Left lung (tissue), 4 donors: ENCODE measurements at regions not wholly inside any gene's neighbourhood (a gene's known extent, or its start where the extent isn't known, plus 50 kb on each side); places are given as distances from the start of the nearest gene placed in this dataset.

Source experiments
- ATAC-seq: fragments of 200-7000 bp; cut with Tn5 transposase; one replicate; pipeline ENCODE4 v1.9.1; 2020; ENCODE audit warnings: moderate library complexity
- DNase-seq, 4 donors: peaks; one replicate each; pipeline ENCODE4 v3.0.0-alpha.2; 2013 to 2020
- H3K27ac ChIP-seq, 2 donors: fragments of 200-600 bp; sonication (generic) in 1 of 2; one replicate each; pipeline versions ENCODE4 v1.5.0 to v1.8.0; 2020 to 2021
- H3K27me3 ChIP-seq, 2 donors: fragments of 200-600 bp; sonication (generic) in 1 of 2; one replicate each; pipeline versions ENCODE4 v1.5.0 to v1.8.0; 2020 to 2021
- H3K36me3 ChIP-seq, 2 donors: fragments of 200-600 bp; sonication (generic) in 1 of 2; one replicate each; pipeline versions ENCODE4 v1.5.0 to v1.8.0; 2020 to 2021
- H3K4me1 ChIP-seq, 2 donors: fragments of 200-600 bp; one replicate each; pipeline ENCODE4 v1.8.0; 2021
- H3K4me3 ChIP-seq, 2 donors: fragments of 200-600 bp; sonication (generic) in 1 of 2; one replicate each; pipeline versions ENCODE4 v1.5.0 to v1.8.0; 2020 to 2021; ENCODE audit warnings: mild to moderate bottlenecking in 1 of 2
- H3K9me3 ChIP-seq, 2 donors: fragments of 200-600 bp; sonication (generic) in 1 of 2; one replicate each; pipeline versions ENCODE4 v1.5.0 to v1.8.0; 2020 to 2021
- intact Hi-C, 2 donors: fragments of 100-400 bp; cut with DNase I; formaldehyde crosslinking; loops; one replicate each; pipeline versions ENCODE4 v1.11.2 to v1.14.2; 2022
- TF ChIP-seq, protein P1 (sequence below), 2 donors: fragments of 200-600 bp; sonication (generic) in 1 of 2; IDR thresholded peaks; one replicate each; pipeline versions ENCODE4 v1.5.0 to v1.8.0; 2021; ENCODE audit warnings: antibody characterized with exemption in 2 of 2
- donor health status: DM: no; HTN: yes; CAD: no.
- donor health status: DM: no; HTN: no; CAD: no.

DNA sequence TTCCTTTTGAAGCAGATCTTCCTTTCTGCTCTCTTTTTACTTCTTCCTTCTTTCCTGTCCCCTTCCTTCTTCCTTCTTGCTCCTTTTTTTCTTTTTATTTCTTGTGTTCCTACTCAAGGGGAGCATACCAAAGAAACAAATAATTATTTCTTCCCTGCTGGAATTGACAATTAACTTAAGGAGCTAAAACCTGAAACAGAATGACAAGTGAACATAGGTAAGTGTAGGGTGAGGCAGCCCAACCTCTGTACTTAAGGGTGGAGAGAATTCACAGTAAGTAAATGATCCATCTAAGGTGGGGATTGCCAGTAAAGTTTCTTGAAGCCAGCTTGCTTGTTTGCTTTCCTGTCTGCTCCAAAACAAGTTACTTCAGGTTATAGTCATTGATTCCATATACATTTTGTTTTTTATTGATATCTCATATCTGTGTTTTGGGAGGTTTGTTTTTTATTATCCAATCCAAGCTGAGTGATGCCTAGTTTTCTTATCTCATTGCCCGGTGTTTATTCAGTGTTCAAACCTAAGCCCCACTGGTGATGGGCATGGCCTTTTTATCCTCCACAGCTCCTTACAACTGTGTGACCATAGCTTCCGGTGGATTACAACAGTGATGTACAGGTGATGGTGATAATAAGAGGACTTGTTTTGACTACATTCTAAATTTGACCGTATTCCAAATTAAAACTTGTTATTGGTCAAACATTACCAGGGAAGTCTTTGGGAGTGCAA, 133.2 kb upstream of the IVNS1ABP start:
- H3K9me3 ChIP-seq: no peaks in the 10 kb centered on the region
- intact Hi-C loops: no loop called here
- TF ChIP-seq, protein P1, sequence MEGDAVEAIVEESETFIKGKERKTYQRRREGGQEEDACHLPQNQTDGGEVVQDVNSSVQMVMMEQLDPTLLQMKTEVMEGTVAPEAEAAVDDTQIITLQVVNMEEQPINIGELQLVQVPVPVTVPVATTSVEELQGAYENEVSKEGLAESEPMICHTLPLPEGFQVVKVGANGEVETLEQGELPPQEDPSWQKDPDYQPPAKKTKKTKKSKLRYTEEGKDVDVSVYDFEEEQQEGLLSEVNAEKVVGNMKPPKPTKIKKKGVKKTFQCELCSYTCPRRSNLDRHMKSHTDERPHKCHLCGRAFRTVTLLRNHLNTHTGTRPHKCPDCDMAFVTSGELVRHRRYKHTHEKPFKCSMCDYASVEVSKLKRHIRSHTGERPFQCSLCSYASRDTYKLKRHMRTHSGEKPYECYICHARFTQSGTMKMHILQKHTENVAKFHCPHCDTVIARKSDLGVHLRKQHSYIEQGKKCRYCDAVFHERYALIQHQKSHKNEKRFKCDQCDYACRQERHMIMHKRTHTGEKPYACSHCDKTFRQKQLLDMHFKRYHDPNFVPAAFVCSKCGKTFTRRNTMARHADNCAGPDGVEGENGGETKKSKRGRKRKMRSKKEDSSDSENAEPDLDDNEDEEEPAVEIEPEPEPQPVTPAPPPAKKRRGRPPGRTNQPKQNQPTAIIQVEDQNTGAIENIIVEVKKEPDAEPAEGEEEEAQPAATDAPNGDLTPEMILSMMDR (IDR thresholded peaks at IDR 0.05): no peak
- H3K27me3 ChIP-seq: no peaks in the 10 kb centered on the region
- DNase-seq: no peak
- H3K4me3 ChIP-seq: no peak overlapping the region
- no peaks in the 10 kb centered on the region for H3K4me1 ChIP-seq
- H3K36me3 ChIP-seq: no peaks in the 10 kb centered on the region
- peak; percentile 43 for ATAC-seq
- no peak overlapping the region for H3K27ac ChIP-seq

DNA sequence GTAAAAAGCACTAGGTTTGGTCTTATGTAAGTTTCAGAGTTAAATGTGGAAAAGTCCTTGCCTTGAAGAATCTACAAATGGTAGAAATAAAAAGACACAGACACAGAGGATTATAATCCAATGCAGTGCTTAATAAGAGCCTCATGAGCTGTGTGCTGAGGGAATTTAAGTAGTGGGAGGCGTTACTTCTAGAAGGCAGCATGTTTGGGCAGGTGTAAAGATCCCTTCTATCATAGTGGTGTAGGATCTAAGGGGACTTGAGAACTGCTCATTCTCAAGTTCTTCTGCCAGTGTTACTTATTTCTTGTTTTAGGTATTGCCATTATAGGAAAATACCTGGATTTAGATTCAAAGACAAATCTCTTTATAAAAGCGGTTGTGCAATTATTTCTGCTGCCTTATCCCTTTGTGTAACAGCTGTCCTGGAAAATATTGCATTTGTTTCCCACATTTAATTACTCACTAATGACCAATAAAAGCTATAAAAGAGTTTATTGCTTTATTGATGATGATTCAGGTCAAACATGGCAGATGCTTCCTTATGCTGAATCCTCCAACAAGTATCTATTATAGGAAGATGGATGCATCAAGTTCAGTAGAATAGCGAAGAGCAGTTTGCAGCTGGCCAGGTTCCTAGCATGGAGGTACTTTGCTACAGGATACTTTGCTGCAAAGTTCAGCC, 132.5 kb upstream of the IVNS1ABP start:
- intact Hi-C loops: no loop called here
- H3K27ac ChIP-seq: no peak overlapping the region
- no peaks in the 10 kb centered on the region for H3K4me1 ChIP-seq
- no peaks in the 10 kb centered on the region for H3K27me3 ChIP-seq
- ATAC-seq: no peak
- no peaks in the 10 kb centered on the region for H3K36me3 ChIP-seq
- no peak for DNase-seq
- TF ChIP-seq, protein P1 (IDR thresholded peaks at IDR 0.05): no peak
- H3K4me3 ChIP-seq: no peak overlapping the region
- H3K9me3 ChIP-seq: no peaks in the 10 kb centered on the region

DNA sequence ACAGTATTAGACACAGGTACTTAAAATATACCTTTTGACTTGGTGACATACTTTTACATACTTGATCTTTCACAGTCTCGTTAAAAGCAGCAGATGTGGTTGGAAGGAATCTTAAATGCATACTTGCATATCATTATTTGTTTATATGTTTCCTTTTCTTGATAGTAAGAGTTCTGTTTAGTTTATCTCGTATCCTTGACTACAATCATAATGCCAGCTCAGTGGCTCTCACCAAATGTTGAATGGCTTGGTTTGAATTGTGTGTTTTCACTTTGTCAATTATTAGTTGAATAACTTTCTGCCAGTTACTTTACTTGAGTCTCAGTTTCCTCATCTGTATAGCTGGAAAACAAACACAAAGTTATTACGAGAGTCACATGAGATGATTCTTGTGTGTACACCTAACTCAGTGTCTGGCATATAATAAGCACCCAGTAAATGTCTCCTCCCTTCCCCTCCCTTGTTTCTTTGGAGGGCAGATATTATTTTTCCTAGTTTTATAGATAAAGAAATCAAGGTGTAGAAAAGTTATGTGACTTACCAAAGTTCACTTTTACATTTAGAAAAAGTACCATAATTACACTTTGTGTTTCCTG, 131.6 kb upstream of the IVNS1ABP start:
- no peak overlapping the region for H3K4me3 ChIP-seq
- H3K4me1 ChIP-seq: no peaks in the 10 kb centered on the region
- H3K27me3 ChIP-seq: no peaks in the 10 kb centered on the region
- no peak overlapping the region for H3K27ac ChIP-seq
- TF ChIP-seq, protein P1 (IDR thresholded peaks at IDR 0.05): no peak
- no peaks in the 10 kb centered on the region for H3K36me3 ChIP-seq
- no peaks in the 10 kb centered on the region for H3K9me3 ChIP-seq
- DNase-seq (no peak), ATAC-seq (peak; percentile 21)
- intact Hi-C loops: no loop called here

DNA sequence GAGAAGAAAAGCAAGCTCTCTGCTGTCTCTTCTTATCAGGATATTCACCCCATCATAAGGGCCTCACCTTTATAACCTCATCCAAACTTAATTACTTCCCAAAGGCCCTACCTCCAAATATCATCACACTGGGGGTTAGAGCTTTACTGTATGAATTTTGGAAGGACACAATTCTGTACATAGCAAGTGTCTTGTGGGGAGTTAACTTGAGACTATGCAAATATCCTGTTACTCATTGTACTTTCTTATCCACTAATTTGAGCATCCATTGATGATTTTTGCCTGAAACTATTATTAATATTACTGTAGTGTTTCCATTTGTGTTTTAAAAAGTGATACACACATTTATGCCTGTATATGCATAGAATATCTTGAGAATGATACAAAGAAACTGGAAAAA, 129.1 kb upstream of the IVNS1ABP start:
- peaks cover 2 to 5% of the 10 kb centered on the region in 2 donors for H3K4me1 ChIP-seq
- H3K27ac ChIP-seq: no peak overlapping the region
- TF ChIP-seq, protein P1 (IDR thresholded peaks at IDR 0.05): no peak
- H3K36me3 ChIP-seq: no peaks in the 10 kb centered on the region
- DNase-seq (no peak), ATAC-seq (no peak)
- intact Hi-C loops: no loop called here
- no peaks in the 10 kb centered on the region for H3K27me3 ChIP-seq
- no peaks in the 10 kb centered on the region for H3K9me3 ChIP-seq
- no peak overlapping the region for H3K4me3 ChIP-seq

DNA sequence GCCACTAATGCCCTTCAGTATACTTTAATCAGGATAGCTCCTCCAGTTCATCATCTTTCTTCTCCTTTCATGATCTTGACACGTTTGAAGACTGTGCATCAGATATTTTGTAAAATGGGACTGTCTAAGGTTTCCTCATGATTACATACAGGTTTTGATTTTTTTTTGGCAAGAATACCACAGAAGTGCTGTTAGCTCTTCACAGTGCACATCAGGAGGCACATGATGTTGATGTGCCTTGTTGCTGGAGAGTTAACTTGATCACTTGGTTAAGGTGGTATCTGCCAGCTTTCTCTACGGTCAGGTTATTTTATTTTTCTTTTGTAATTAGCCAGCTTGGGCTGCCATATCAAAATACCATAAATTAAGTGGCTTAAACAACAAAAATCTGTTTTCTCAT, 128.6 kb upstream of the IVNS1ABP start:
- Histone ChIP-seq H3K9me3 (no peaks in the 10 kb centered on the region), H3K27me3 (no peaks in the 10 kb centered on the region), H3K4me3 (no peak overlapping the region), H3K27ac (no peak overlapping the region), H3K4me1 (peaks cover 4 to 8% of the 10 kb centered on the region in 2 donors), H3K36me3 (no peaks in the 10 kb centered on the region)
- ATAC-seq (no peak), DNase-seq (no peak)
- intact Hi-C loops: no loop called here
- TF ChIP-seq, protein P1 (IDR thresholded peaks at IDR 0.05): no peak
